DMS79 (cell line): ENCODE measurements at regions not wholly inside any gene's neighbourhood (a gene's known extent, or its start where the extent isn't known, plus 50 kb on each side); places are given as distances from the start of the nearest gene placed in this dataset.
A peak's percentile ranks its signal among the peaks of the same experiment; 100 is the strongest.

ENCODE experiments used
- DNase-seq: peaks from one replicate; lab custom pipeline; 2025; lab: John Stamatoyannopoulos, UW

- DNase-seq: no peak
These were observed 223.5 kb downstream of the BTG1 start for GRCh38 chr12:91922139-91922538.

- DNase-seq: no peak
These were observed 224.1 kb downstream of the BTG1 start for GRCh38 chr12:91921555-91921954.

- DNase-seq: no peak
These were observed 224.9 kb downstream of the BTG1 start for GRCh38 chr12:91920741-91921140.

GRCh38 chr12:91920276-91920675 lies 225.4 kb downstream of the BTG1 start:
- peak; percentile 92 for DNase-seq

GRCh38 chr12:91918431-91918830 lies 227.2 kb downstream of the BTG1 start:
- no peak for DNase-seq

- DNase-seq: no peak
These were observed 230.9 kb downstream of the BTG1 start for GRCh38 chr12:91914701-91915100.

GRCh38 chr12:91913651-91914050 lies 232.0 kb downstream of the BTG1 start:
- no peak for DNase-seq

GRCh38 chr12:91913124-91913523 lies 232.5 kb downstream of the BTG1 start:
- no peak for DNase-seq

- DNase-seq: no peak
These were observed 233.5 kb downstream of the BTG1 start for GRCh38 chr12:91912178-91912577.

- DNase-seq: no peak
These were observed 234.7 kb downstream of the BTG1 start for GRCh38 chr12:91910871-91911388.

- DNase-seq: no peak
These were observed 242.6 kb downstream of the BTG1 start for GRCh38 chr12:91902860-91903683.

GRCh38 chr12:91901381-91902074 lies 244.1 kb downstream of the BTG1 start:
- DNase-seq: no peak

- DNase-seq: no peak
These were observed 244.7 kb downstream of the BTG1 start for GRCh38 chr12:91900971-91901370.

GRCh38 chr12:91899056-91899455 lies 246.6 kb downstream of the BTG1 start:
- DNase-seq: no peak

- no peak for DNase-seq
These were observed 248.6 kb downstream of the BTG1 start for GRCh38 chr12:91897025-91897515.

GRCh38 chr12:91896286-91897024 lies 249.2 kb downstream of the BTG1 start:
- DNase-seq: no peak

- DNase-seq: no peak
These were observed 250.7 kb downstream of the BTG1 start for GRCh38 chr12:91894911-91895310.

- no peak for DNase-seq
These were observed 252.2 kb downstream of the BTG1 start for GRCh38 chr12:91893476-91893875.

GRCh38 chr12:91892081-91892855 lies 253.4 kb downstream of the BTG1 start:
- DNase-seq: no peak

GRCh38 chr12:91890742-91891141 lies 254.9 kb downstream of the BTG1 start:
- DNase-seq: no peak

GRCh38 chr12:91889910-91890309 lies 255.7 kb downstream of the BTG1 start:
- DNase-seq: no peak

- DNase-seq: no peak
These were observed 256.6 kb downstream of the BTG1 start for GRCh38 chr12:91889059-91889458.
